GM12891 (cell line): ENCODE measurements at regions not wholly inside any gene's neighbourhood (a gene's known extent, or its start where the extent isn't known, plus 50 kb on each side); places are given as distances from the start of the nearest gene placed in this dataset.

Source experiments
- PAX5 ChIP-seq: IDR thresholded peaks from 2 replicates; pipeline ENCODE4 v1.6.1; 2011; ENCODE audit warnings: low read length, moderate library complexity, mild to moderate bottlenecking; ENCODE audit not compliant: insufficient read depth, severe bottlenecking
- POLR2A ChIP-seq: IDR thresholded peaks from 2 replicates; pipeline ENCODE4 v1.6.1; 2011; ENCODE audit warnings: low read depth, low read length, control low read depth
- POLR2AphosphoS5 ChIP-seq: IDR thresholded peaks from 2 replicates; pipeline ENCODE4 v1.6.1; 2011; ENCODE audit warnings: low read depth, low read length, control low read depth
- POU2F2 ChIP-seq: IDR thresholded peaks from 2 replicates; pipeline ENCODE4 v1.6.1; 2011; ENCODE audit warnings: low read depth, mild to moderate bottlenecking, control low read depth, low read length, moderate library complexity
- SPI1 ChIP-seq: IDR thresholded peaks from 2 replicates; pipeline ENCODE4 v1.6.1; 2011; ENCODE audit warnings: low read depth, low read length, control low read depth
- TAF1 ChIP-seq: IDR thresholded peaks from 2 replicates; pipeline ENCODE4 v1.6.1; 2011; ENCODE audit warnings: low read depth, low read length, control low read depth

GRCh38 chr4:104772849-104773248 lies 278.2 kb upstream of the CXXC4 start:
- TF ChIP-seq POLR2AphosphoS5 (no peak), POLR2A (no peak), TAF1 (no peak), SPI1 (no peak), PAX5 (no peak), POU2F2 (no peak)
